Activated CD4-positive, alpha-beta memory T cell treated with anti-CD3 and anti-CD28 coated beads for 36 hours (primary cell): ENCODE measurements at regions not wholly inside any gene's neighbourhood (a gene's known extent, or its start where the extent isn't known, plus 50 kb on each side); places are given as distances from the start of the nearest gene placed in this dataset.

Experiments used
- CTCF ChIA-PET: fragments of 350-600 bp; sonication (Branson Sonifier 250); formaldehyde crosslinking; loops from one replicate; lab custom pipeline; 2021; ENCODE audit warnings: antibody characterized with exemption, inconsistent platforms; lab: Charles Lee
- POLR2A ChIA-PET: fragments of 350-600 bp; sonication (Branson Sonifier 250); formaldehyde crosslinking; loops from one replicate; lab custom pipeline; 2021; ENCODE audit warnings: antibody characterized with exemption; lab: Charles Lee
- DNase-seq: peaks from one replicate; pipeline ENCODE4 v3.0.0-alpha.2; 2020
- H3K27ac Mint-ChIP-seq: one replicate; pipeline ENCODE4 v1.8.0; 2021; ENCODE audit warnings: mixed read lengths
- H3K27me3 Mint-ChIP-seq: one replicate; pipeline ENCODE4 v1.8.0; 2021; ENCODE audit warnings: mixed read lengths
- H3K36me3 Mint-ChIP-seq: one replicate; pipeline ENCODE4 v1.8.0; 2021; ENCODE audit warnings: mixed read lengths
- H3K4me1 Mint-ChIP-seq: one replicate; pipeline ENCODE4 v1.8.0; 2021; ENCODE audit warnings: low read depth, mixed read lengths
- H3K4me3 Mint-ChIP-seq: one replicate; pipeline ENCODE4 v1.8.0; 2021; ENCODE audit warnings: mild to moderate bottlenecking, mixed read lengths
- H3K9me3 Mint-ChIP-seq: one replicate; pipeline ENCODE4 v1.8.0; 2021; ENCODE audit warnings: mixed read lengths
- intact Hi-C: fragments of 100-400 bp; cut with micrococcal nuclease; formaldehyde crosslinking; loops from one replicate; pipeline ENCODE4 v1.15.1; 2023

DNA sequence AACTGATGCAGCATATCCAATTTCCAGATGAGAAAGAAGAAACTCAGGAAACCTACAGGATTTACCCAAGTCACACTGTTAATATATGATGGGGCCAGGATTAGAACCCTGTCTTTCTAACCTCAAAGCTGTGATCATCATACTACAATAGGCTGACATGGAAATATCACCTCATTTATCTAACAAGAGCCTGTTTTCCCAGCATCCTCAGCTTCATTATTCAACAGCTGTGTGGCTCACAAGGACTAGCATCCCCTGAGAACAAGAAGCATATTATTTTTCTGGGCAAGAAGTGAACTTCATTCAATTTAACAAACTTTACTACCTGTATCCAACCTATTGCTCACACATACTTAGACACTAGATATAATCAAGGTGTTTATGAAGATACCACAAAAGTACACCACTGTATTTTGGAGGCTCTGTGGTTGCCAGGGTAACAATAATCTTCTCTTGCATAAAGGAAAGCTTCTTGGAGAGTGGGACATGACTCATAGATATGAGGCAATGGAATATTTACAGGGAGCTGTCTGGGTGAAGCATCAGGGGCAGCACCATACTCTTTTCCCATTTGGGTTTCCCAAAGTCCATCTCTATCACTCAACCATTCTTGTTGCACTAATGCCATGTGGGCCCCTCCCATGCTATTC lies 218.2 kb downstream of the RAD51AP2 start:
- intact Hi-C loops, result no loop called here
- no peaks in the 10 kb centered on the region for H3K4me1 Mint-ChIP-seq
- no peak for DNase-seq
- H3K4me3 Mint-ChIP-seq, result no peak overlapping the region
- no peaks in the 10 kb centered on the region for H3K36me3 Mint-ChIP-seq
- no peak overlapping the region for H3K27ac Mint-ChIP-seq
- ChIA-PET POLR2A (no interaction called here), CTCF (no interaction called here)
- no peaks in the 10 kb centered on the region for H3K9me3 Mint-ChIP-seq
- no peaks in the 10 kb centered on the region for H3K27me3 Mint-ChIP-seq

DNA sequence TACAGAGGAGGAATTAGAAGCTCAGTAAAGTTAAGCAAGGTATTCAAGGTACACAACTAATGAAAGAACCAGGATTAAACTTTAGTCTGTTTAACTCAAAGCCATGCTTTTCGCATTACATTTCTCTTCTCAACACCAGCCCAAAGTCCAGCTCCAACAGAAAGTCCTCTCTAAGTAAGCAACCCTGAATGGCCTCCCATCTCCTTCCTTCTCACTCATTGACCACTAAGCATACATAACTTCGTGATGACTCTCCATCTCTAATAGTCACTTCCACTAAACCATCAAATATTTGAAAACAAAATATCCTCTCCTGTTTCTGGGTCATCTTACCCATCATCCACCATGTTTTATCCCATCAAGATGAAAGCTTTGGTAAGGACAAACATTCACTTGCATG lies 219.8 kb downstream of the RAD51AP2 start:
- Mint-ChIP-seq H3K27ac (no peak overlapping the region), H3K27me3 (no peaks in the 10 kb centered on the region), H3K4me3 (no peak overlapping the region), H3K9me3 (no peaks in the 10 kb centered on the region), H3K36me3 (no peaks in the 10 kb centered on the region), H3K4me1 (no peaks in the 10 kb centered on the region)
- intact Hi-C loops, result no loop called here
- no peak for DNase-seq
- CTCF ChIA-PET, result no interaction called here
- POLR2A ChIA-PET, result no interaction called here

- Mint-ChIP-seq H3K4me1 (no peaks in the 10 kb centered on the region), H3K27ac (no peak overlapping the region), H3K27me3 (no peaks in the 10 kb centered on the region), H3K9me3 (no peaks in the 10 kb centered on the region), H3K4me3 (no peak overlapping the region), H3K36me3 (no peaks in the 10 kb centered on the region)
- POLR2A ChIA-PET, result no interaction called here
- intact Hi-C loops, result no loop called here
- CTCF ChIA-PET, result no interaction called here
- DNase-seq, result no peak
Measured at GRCh38 chr2:17296686-17297085, 221.6 kb downstream of the RAD51AP2 start.

DNA sequence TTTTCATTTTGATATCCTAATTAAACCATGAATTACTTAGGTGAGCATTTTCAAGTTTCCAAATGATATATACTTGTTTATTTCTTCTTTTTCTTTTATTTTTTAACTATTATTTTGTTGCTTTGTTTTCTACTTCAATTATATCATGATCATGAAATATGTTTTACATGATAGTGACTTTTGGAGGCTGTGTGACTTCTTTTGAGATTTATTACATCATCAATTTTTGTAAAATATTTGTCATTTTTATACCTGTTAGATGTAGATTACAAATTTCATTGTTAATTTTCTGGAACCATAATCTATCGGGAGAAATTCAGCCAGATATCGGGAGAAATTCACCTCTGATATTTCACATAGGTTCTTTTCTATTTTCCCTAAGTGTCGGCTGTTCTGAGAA lies 228.6 kb downstream of the RAD51AP2 start:
- no peaks in the 10 kb centered on the region for H3K9me3 Mint-ChIP-seq
- ChIA-PET POLR2A (no interaction called here), CTCF (no interaction called here)
- no peaks in the 10 kb centered on the region for H3K36me3 Mint-ChIP-seq
- intact Hi-C loops, result no loop called here
- no peaks in the 10 kb centered on the region for H3K4me1 Mint-ChIP-seq
- no peak for DNase-seq
- H3K4me3 Mint-ChIP-seq, result no peak overlapping the region
- no peaks in the 10 kb centered on the region for H3K27me3 Mint-ChIP-seq
- H3K27ac Mint-ChIP-seq, result no peak overlapping the region

- POLR2A ChIA-PET, result no interaction called here
- Mint-ChIP-seq H3K4me3 (no peak overlapping the region), H3K9me3 (no peaks in the 10 kb centered on the region), H3K27me3 (no peaks in the 10 kb centered on the region), H3K4me1 (no peaks in the 10 kb centered on the region), H3K36me3 (no peaks in the 10 kb centered on the region), H3K27ac (no peak overlapping the region)
- intact Hi-C loops, result no loop called here
- DNase-seq, result no peak
- CTCF ChIA-PET, result no interaction called here
Measured at GRCh38 chr2:17287183-17287582, 231.1 kb downstream of the RAD51AP2 start.

GRCh38 chr2:17282826-17283225 lies 235.4 kb downstream of the RAD51AP2 start:
- Mint-ChIP-seq H3K27me3 (no peaks in the 10 kb centered on the region), H3K4me1 (no peaks in the 10 kb centered on the region), H3K9me3 (no peaks in the 10 kb centered on the region), H3K36me3 (no peaks in the 10 kb centered on the region), H3K4me3 (no peak overlapping the region), H3K27ac (no peak overlapping the region)
- ChIA-PET POLR2A (no interaction called here), CTCF (no interaction called here)
- DNase-seq, result no peak
- intact Hi-C loops, result no loop called here

GRCh38 chr2:17282245-17282644 lies 236.0 kb downstream of the RAD51AP2 start:
- no peaks in the 10 kb centered on the region for H3K4me1 Mint-ChIP-seq
- POLR2A ChIA-PET, result no interaction called here
- intact Hi-C loops, result no loop called here

DNA sequence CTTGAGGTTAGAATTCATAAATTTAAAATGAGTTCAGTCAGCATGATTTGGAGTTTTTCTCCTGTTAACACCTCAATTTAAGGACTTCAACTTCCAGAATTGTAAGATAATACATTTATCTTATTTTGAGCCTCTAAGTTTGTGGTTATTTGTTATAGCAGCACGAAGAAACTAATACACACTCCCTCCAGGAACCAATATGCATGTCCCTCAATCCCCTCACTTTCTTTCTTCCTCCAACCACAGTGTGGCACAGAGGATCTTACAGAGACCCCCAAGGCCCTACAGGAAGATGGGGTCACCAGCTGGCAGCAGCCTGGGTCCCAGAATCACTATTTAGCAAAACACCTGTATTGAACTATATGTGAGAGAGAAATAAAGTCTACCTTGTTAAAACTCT lies 242.0 kb downstream of the RAD51AP2 start:
- CTCF ChIA-PET, result no interaction called here
- POLR2A ChIA-PET, result no interaction called here
- Mint-ChIP-seq H3K4me1 (no peaks in the 10 kb centered on the region), H3K27ac (no peak overlapping the region), H3K4me3 (no peak overlapping the region), H3K9me3 (no peaks in the 10 kb centered on the region), H3K27me3 (no peaks in the 10 kb centered on the region), H3K36me3 (no peaks in the 10 kb centered on the region)
- intact Hi-C loops, result no loop called here
- no peak for DNase-seq

More at GRCh38 chr2:17282245-17282644, 236.0 kb downstream of the RAD51AP2 start:
- no peak for DNase-seq
- CTCF ChIA-PET, result no interaction called here
- H3K27me3 Mint-ChIP-seq, result no peaks in the 10 kb centered on the region
- no peak overlapping the region for H3K27ac Mint-ChIP-seq
- H3K36me3 Mint-ChIP-seq, result no peaks in the 10 kb centered on the region
- no peak overlapping the region for H3K4me3 Mint-ChIP-seq
- H3K9me3 Mint-ChIP-seq, result no peaks in the 10 kb centered on the region

DNA sequence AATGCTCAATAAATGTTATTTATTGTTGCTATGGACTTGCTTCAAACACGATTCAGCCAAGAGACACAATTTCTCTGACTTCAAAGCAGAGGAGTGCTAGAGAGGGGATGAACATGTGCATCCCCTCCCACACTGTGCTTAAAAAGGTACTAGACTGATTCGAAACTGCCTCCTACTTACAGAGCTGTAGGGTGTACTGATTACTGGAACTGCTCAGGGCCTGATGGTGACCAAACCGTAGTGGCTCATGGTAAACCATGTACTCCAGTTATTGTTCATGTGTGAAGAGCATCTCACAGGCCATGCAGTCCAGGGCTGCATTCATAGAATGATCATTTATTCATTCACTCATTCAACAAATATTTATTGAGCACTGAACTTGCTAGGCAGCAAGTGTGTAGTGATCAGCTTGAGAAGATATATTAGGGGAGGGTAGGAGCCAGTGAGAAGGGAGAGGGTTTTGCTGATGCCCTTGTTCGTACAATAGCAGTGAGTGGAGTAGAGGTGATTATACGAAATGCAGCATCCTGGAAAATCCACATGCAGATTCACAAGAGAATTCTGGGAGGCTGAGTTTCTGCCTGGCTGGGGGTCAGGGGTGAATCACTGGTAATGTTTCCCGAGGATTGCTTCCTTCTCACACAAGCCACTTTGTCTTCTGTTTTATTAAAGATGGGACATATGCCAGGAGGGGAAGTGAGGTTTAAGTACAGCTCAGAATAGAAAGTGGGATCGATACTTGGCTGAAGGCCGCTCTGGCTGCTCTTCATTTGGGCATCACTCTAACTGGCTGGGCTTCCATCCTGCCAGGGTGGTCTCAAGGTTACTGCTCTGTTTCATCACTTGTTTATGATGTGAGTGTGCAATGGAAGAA lies 245.4 kb downstream of the RAD51AP2 start:
- CTCF ChIA-PET, result no interaction called here
- no peak for DNase-seq
- H3K9me3 Mint-ChIP-seq, result no peaks in the 10 kb centered on the region
- no peak overlapping the region for H3K4me3 Mint-ChIP-seq
- H3K27ac Mint-ChIP-seq, result no peak overlapping the region
- no peaks in the 10 kb centered on the region for H3K4me1 Mint-ChIP-seq
- intact Hi-C loops, result no loop called here
- H3K27me3 Mint-ChIP-seq, result no peaks in the 10 kb centered on the region
- no peaks in the 10 kb centered on the region for H3K36me3 Mint-ChIP-seq
- POLR2A ChIA-PET, result no interaction called here

GRCh38 chr2:17272170-17272569 lies 246.1 kb downstream of the RAD51AP2 start:
- ChIA-PET CTCF (no interaction called here), POLR2A (no interaction called here)
- H3K27me3 Mint-ChIP-seq, result no peaks in the 10 kb centered on the region
- H3K36me3 Mint-ChIP-seq, result no peaks in the 10 kb centered on the region
- no peak overlapping the region for H3K27ac Mint-ChIP-seq
- no peaks in the 10 kb centered on the region for H3K4me1 Mint-ChIP-seq
- DNase-seq, result no peak
- H3K4me3 Mint-ChIP-seq, result no peak overlapping the region
- no peaks in the 10 kb centered on the region for H3K9me3 Mint-ChIP-seq
- intact Hi-C loops, result no loop called here

DNA sequence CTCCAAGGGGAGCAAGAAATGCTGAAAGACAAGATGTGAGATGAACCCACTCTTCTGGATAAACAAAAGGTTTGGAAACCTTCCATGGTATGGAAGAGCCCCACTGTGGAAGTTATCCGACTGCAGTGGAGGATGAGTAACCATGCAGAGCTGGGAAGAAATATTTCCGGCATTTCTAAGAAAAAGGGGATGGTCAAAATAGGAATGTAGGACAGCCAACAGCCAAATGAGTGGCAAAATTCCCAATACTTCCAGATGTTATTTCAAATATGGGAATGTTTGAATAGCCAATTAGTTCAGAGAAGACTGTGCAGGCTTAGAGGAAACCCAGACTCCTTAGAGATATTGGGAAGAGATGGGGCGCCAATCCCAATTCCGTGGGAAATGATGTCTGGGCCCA lies 246.8 kb downstream of the RAD51AP2 start:
- Mint-ChIP-seq H3K27me3 (no peaks in the 10 kb centered on the region), H3K27ac (no peak overlapping the region), H3K9me3 (no peaks in the 10 kb centered on the region), H3K36me3 (no peaks in the 10 kb centered on the region), H3K4me3 (no peak overlapping the region), H3K4me1 (no peaks in the 10 kb centered on the region)
- ChIA-PET POLR2A (no interaction called here), CTCF (no interaction called here)
- intact Hi-C loops, result no loop called here
- no peak for DNase-seq

GRCh38 chr2:17270894-17271293 lies 247.3 kb downstream of the RAD51AP2 start:
- ChIA-PET CTCF (no interaction called here), POLR2A (no interaction called here)
- no peaks in the 10 kb centered on the region for H3K27me3 Mint-ChIP-seq
- intact Hi-C loops, result no loop called here
- no peak for DNase-seq
- H3K4me3 Mint-ChIP-seq, result no peak overlapping the region
- no peaks in the 10 kb centered on the region for H3K36me3 Mint-ChIP-seq
- no peaks in the 10 kb centered on the region for H3K4me1 Mint-ChIP-seq
- H3K27ac Mint-ChIP-seq, result no peak overlapping the region
- H3K9me3 Mint-ChIP-seq, result no peaks in the 10 kb centered on the region

DNA sequence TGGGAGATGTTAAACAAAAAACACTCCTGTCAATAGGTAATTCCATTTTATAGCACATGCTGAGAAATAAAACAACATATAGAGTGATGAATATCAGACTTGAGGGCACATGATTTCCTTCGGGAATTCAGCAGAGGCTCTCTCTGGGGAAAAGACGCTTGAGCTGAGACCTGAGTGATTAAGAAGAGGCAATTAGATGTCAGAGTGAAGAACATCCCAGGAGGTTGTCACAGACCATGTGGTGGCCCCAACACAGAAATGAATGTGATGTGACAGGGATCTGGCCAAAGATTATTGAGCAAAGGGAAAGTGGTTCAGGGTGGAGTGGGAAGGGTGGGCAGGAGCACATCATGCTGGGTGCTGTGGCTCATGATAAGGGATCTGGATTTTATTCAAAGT lies 254.7 kb downstream of the RAD51AP2 start:
- no peak overlapping the region for H3K27ac Mint-ChIP-seq
- H3K36me3 Mint-ChIP-seq, result no peaks in the 10 kb centered on the region
- POLR2A ChIA-PET, result no interaction called here
- intact Hi-C loops, result no loop called here
- DNase-seq, result no peak
- no peaks in the 10 kb centered on the region for H3K27me3 Mint-ChIP-seq
- no peak overlapping the region for H3K4me3 Mint-ChIP-seq
- CTCF ChIA-PET, result no interaction called here
- no peaks in the 10 kb centered on the region for H3K4me1 Mint-ChIP-seq
- no peaks in the 10 kb centered on the region for H3K9me3 Mint-ChIP-seq
